OCI-LY7 (cell line): ENCODE measurements at regions not wholly inside any gene's neighbourhood (a gene's known extent, or its start where the extent isn't known, plus 50 kb on each side); places are given as distances from the start of the nearest gene placed in this dataset.

ENCODE experiments used
- BruUV-seq: library from RNA; stranded (reverse); fragments of 400-500 nt; replicated peaks from 2 replicates; lab custom pipeline; 2021; lab: Mats Ljungman, UMichigan
- CTCF ChIA-PET: fragments of 300-600 bp; sonication (Branson Sonifier 250); formaldehyde crosslinking; loops from one replicate; lab custom pipeline; 2022; ENCODE audit warnings: antibody characterized with exemption; ENCODE audit not compliant: unreplicated experiment; lab: Charles Lee
- POLR2A ChIA-PET: fragments of 300-600 bp; sonication (Branson Sonifier 250); formaldehyde crosslinking; loops from one replicate; lab custom pipeline; 2022; ENCODE audit warnings: antibody characterized with exemption; lab: Charles Lee
- DNase-seq: peaks from one replicate; pipeline ENCODE4 v3.0.0-alpha.2; 2015; ENCODE audit warnings: low spot score
- H2AFZ ChIP-seq: fragments of 200-600 bp; sonication (generic), shearing (Covaris generic); 2 replicates; pipeline ENCODE4 v1.6.1; 2014; ENCODE audit warnings: mild to moderate bottlenecking, antibody characterized with exemption, low read length, moderate library complexity
- H3K27ac ChIP-seq: fragments of 200-600 bp; sonication (generic); 2 replicates; pipeline ENCODE4 v1.5.1; 2014; ENCODE audit warnings: mixed run types, low read depth, mild to moderate bottlenecking, moderate library complexity, low read length, inconsistent platforms; ENCODE audit not compliant: poor library complexity, severe bottlenecking
- H3K36me3 ChIP-seq: fragments of 200-600 bp; sonication (generic); 2 replicates; pipeline ENCODE4 v1.6.1; 2014; ENCODE audit warnings: mild to moderate bottlenecking, antibody characterized with exemption, low read length, moderate library complexity, mixed read lengths; ENCODE audit not compliant: insufficient read depth
- H3K4me1 ChIP-seq: fragments of 200-600 bp; sonication (generic); 2 replicates; pipeline ENCODE4 v1.5.1; 2014; ENCODE audit warnings: mild to moderate bottlenecking, low read length; ENCODE audit not compliant: insufficient read depth, poor library complexity, severe bottlenecking
- H3K4me2 ChIP-seq: fragments of 200-600 bp; sonication (generic); 2 replicates; pipeline ENCODE4 v1.6.1; 2014; ENCODE audit warnings: mild to moderate bottlenecking, low read length
- H3K4me3 ChIP-seq: fragments of 200-600 bp; sonication (generic); 2 replicates; pipeline ENCODE4 v1.5.1; 2014; ENCODE audit warnings: mild to moderate bottlenecking, low read depth, low read length; ENCODE audit not compliant: poor library complexity, severe bottlenecking
- H3K79me2 ChIP-seq: fragments of 200-600 bp; sonication (generic); 2 replicates; pipeline ENCODE4 v1.6.1; 2016; ENCODE audit warnings: low read depth, mild to moderate bottlenecking, low read length, moderate library complexity, mixed read lengths; ENCODE audit not compliant: insufficient read depth
- H3K9me2 ChIP-seq: fragments of 200-600 bp; sonication (generic); 2 replicates; pipeline ENCODE4 v1.6.1; 2016; ENCODE audit warnings: mild to moderate bottlenecking, low read length, mixed read lengths; ENCODE audit not compliant: insufficient read depth
- H3K9me3 ChIP-seq: fragments of 200-600 bp; sonication (generic); 2 replicates; pipeline ENCODE4 v1.6.1; 2014; ENCODE audit warnings: mild to moderate bottlenecking, mixed run types, low read length, mixed read lengths
- H4K20me1 ChIP-seq: fragments of 200-600 bp; sonication (generic); 2 replicates; pipeline ENCODE4 v1.6.1; 2014; ENCODE audit warnings: mild to moderate bottlenecking, antibody characterized with exemption, low read length, moderate library complexity, mixed read lengths; ENCODE audit not compliant: insufficient read depth
- EZH2phosphoT487 ChIP-seq: fragments of 200-600 bp; sonication (generic); IDR thresholded peaks from 2 replicates; pipeline ENCODE4 v1.6.1; 2018; ENCODE audit warnings: low read depth, borderline replicate concordance, mild to moderate bottlenecking, mixed run types, antibody characterized with exemption, low read length, moderate library complexity, mixed read lengths
- intact Hi-C: fragments of 100-400 bp; cut with micrococcal nuclease; formaldehyde crosslinking; loops from one replicate; pipeline ENCODE4 v1.10.0; 2022; ENCODE audit not compliant: unreplicated experiment
- TF ChIP-seq, protein P1 (sequence below): fragments of 200-600 bp; sonication (generic); conservative IDR thresholded peaks from 2 replicates; pipeline ENCODE4 v1.5.1; 2014; ENCODE audit warnings: mild to moderate bottlenecking, antibody characterized with exemption, low read length, moderate library complexity, mixed read lengths

DNA sequence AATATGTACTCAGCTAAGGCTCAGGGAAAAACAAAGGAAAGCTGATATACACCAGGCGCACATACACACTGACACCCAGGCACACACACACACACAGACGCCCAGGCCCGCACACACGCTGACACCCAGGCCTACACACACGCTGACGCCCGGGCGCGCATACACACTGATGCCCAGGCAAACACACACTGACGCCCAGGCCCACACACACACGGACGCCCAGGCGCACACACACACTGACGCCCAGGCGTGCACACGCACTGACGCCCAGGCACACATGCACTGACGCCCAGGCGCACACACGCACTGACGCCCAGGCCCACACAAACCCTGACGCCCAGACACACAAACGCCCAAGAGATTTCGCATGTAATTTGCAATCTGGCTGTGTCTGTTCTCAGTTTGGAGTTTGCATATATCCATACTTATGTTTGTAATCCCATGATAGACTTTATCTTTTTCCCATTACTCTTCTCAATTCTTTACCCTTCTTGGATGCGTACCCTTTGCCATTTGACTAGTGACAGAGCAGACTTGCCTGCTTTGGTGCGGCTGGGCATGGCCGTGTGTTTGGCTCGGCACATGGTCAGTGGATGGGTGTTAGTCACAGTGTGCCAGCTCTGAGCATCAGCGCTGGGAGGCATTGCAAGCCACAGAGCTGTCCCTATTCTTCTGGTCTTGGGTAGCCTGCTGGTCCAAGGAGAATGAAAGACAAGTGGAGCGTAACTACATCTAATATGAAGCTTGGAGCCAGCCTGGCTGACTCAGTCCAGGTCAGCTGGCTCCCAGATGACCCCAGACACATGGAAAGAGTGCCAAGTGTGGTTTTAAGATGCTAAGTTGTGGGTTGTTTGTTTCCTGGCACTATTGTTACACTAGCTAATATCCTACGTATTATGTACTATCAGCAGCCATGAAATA, 632.4 kb upstream of the ZFP42 start:
- intact Hi-C loops: no loop called here
- H3K9me3 ChIP-seq: no peaks in the 10 kb centered on the region
- H3K36me3 ChIP-seq: no peaks in the 10 kb centered on the region
- DNase-seq: no peak
- no peaks in the 10 kb centered on the region for H3K4me1 ChIP-seq
- H3K4me3 ChIP-seq: no peak overlapping the region
- ChIA-PET POLR2A (interaction anchor here (1.1 to 2.3 kb wide), 3 partner anchors 14 to 38 kb away, joined by 3 to 6 read pairs (median 5); no protein-coding TSS in a partner anchor), CTCF (no interaction called here)
- no TSS peak for BruUV-seq
- H2AFZ ChIP-seq: no peak overlapping the region
- no peak overlapping the region for H3K4me2 ChIP-seq
- H3K27ac ChIP-seq: no peak overlapping the region
- H3K79me2 ChIP-seq: no peaks in the 10 kb centered on the region
- H3K9me2 ChIP-seq: no peaks in the 10 kb centered on the region
- TF ChIP-seq, protein P1, sequence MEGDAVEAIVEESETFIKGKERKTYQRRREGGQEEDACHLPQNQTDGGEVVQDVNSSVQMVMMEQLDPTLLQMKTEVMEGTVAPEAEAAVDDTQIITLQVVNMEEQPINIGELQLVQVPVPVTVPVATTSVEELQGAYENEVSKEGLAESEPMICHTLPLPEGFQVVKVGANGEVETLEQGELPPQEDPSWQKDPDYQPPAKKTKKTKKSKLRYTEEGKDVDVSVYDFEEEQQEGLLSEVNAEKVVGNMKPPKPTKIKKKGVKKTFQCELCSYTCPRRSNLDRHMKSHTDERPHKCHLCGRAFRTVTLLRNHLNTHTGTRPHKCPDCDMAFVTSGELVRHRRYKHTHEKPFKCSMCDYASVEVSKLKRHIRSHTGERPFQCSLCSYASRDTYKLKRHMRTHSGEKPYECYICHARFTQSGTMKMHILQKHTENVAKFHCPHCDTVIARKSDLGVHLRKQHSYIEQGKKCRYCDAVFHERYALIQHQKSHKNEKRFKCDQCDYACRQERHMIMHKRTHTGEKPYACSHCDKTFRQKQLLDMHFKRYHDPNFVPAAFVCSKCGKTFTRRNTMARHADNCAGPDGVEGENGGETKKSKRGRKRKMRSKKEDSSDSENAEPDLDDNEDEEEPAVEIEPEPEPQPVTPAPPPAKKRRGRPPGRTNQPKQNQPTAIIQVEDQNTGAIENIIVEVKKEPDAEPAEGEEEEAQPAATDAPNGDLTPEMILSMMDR: no peak
- no peak for TF ChIP-seq EZH2phosphoT487
- H4K20me1 ChIP-seq: no peaks in the 10 kb centered on the region

DNA sequence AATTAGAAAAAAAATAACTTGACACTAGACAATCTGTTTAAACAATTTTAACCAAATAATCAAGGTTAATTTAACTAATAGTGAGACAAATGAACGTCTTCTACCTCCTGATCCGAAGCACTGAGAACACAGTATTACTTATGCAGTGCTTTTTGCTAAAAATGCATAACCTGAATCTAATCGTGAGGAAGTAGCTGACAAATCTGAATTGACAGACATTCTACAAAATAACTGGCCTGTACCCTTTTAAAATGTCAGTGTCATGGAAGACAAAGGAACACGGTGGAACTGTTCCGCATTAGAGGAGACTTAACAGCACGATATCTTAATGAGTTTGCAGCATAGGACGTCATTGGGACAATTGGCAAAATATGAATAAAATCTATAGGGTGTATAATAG, 631.2 kb upstream of the ZFP42 start:
- TF ChIP-seq, protein P1: no peak
- TF ChIP-seq EZH2phosphoT487: no peak
- H3K9me3 ChIP-seq: no peaks in the 10 kb centered on the region
- no peaks in the 10 kb centered on the region for H3K9me2 ChIP-seq
- H3K4me2 ChIP-seq: no peak overlapping the region
- H3K27ac ChIP-seq: no peak overlapping the region
- DNase-seq: no peak
- no peaks in the 10 kb centered on the region for H3K4me1 ChIP-seq
- no TSS peak for BruUV-seq
- no peaks in the 10 kb centered on the region for H4K20me1 ChIP-seq
- intact Hi-C loops: no loop called here
- H2AFZ ChIP-seq: no peak overlapping the region
- CTCF ChIA-PET: no interaction called here
- no peaks in the 10 kb centered on the region for H3K79me2 ChIP-seq
- H3K4me3 ChIP-seq: no peak overlapping the region
- H3K36me3 ChIP-seq: no peaks in the 10 kb centered on the region
- POLR2A ChIA-PET: interaction anchor here (0.6 to 2.3 kb wide), 4 partner anchors 14 to 412 kb away, joined by 3 to 6 read pairs (median 4); no protein-coding TSS in a partner anchor

DNA sequence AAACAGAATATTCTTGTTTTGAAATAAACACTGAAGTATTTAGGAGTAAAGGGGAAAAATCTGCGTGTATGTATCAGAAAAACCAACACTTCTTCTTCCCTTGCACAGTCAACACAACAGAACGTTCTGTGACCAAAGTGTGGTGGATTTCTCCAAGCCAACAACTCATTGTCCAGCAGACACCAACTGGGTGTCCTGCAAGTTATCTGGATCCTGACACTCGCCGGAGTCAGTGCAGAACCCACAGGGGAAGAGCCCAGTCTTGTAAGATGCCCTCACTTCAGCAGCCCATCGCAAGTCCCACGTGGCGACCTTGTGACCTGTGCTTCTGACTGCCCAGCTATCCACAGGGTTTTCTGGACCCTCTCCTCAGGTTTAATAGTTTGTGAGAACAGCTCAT, 630.7 kb upstream of the ZFP42 start:
- Histone ChIP-seq H3K4me2 (no peak overlapping the region), H3K27ac (no peak overlapping the region), H3K9me2 (no peaks in the 10 kb centered on the region), H3K79me2 (no peaks in the 10 kb centered on the region), H2AFZ (no peak overlapping the region), H4K20me1 (no peaks in the 10 kb centered on the region), H3K4me3 (no peak overlapping the region), H3K9me3 (no peaks in the 10 kb centered on the region), H3K4me1 (no peaks in the 10 kb centered on the region), H3K36me3 (no peaks in the 10 kb centered on the region)
- ChIA-PET CTCF (no interaction called here), POLR2A (interaction anchor here (0.6 to 2.3 kb wide), 4 partner anchors 13 to 412 kb away, joined by 3 to 6 read pairs (median 4); no protein-coding TSS in a partner anchor)
- DNase-seq: no peak
- no TSS peak for BruUV-seq
- TF ChIP-seq EZH2phosphoT487: no peak
- TF ChIP-seq, protein P1: no peak
- intact Hi-C loops: no loop called here
